ENCODE measurements at regions not wholly inside any gene's neighbourhood (a gene's known extent, or its start where the extent isn't known, plus 50 kb on each side); places are given as distances from the start of the nearest gene placed in this dataset.
"Not testable (repeated sequence)": the region's sequence is repeated elsewhere in the genome, so short reads cannot be mapped to it uniquely, and the experiment has no call there.

DNA sequence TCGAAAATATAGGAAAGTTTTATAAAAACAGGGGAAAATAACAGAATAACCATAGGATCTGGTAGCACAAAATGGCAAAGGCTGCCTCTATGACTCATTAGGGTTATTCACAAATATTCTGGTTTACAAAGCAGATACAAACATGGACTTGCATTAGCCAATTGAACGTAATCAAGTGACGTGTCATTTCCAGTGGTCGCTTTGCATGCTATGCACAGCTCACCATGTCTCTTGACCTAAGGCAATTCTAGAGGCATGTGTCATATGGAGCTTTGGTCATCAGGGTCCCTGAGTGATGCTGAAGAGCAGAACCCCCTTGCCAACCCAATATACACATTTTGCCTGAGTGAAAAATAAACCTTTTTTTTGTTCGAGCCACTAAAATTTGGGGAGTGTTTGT lies 158.8 kb downstream of the TMEM161B start:
- Mint-ChIP-seq H3K27ac (no peak overlapping the region), H3K4me3 (no peak overlapping the region), H3K27me3 (peaks cover 2% of the 10 kb centered on the region), H3K36me3 (ENCODE audit: low read depth) (no peaks in the 10 kb centered on the region), H3K4me1 (ENCODE audit: low read depth) (no peaks in the 10 kb centered on the region), H3K9me3 (no peaks in the 10 kb centered on the region)

DNA sequence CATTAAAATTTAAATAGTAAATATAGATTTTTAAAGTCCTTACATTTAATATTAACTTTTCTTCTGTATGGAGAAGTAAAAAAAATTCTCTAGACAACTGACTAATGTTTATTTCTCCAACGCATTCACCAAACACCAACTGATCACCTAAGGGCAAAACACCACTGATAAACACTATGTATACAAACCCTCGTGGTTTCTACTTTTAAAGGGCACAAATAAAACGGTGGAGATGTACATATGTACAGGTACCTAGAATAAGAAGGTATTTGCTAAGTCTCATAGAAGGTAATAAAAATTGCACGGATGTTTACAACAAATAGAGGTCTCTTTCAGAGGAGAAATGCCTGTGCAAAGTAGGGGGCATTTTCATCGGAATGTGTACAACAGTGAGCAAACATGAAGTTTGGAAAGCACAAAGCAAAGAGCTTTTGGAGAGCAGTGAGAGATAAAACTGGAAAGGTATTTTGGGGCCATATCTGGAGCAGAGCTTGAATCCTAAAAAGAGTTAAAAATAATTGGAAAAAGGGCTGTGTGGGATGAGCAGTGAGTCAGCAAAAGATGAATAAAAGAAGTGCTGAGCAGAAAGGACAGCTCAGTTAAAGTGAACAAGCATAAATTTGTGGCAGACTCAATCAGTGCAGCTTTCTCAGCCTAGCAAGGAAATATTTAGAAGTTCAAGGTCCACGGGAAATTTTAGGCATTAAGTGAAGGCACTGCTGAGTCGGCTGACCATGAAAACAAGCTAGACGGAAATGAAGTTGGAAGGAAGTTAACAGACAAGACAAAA lies 160.0 kb downstream of the TMEM161B start:
- Mint-ChIP-seq H3K9me3 (no peaks in the 10 kb centered on the region), H3K36me3 (ENCODE audit: low read depth) (no peaks in the 10 kb centered on the region), H3K4me1 (ENCODE audit: low read depth) (no peaks in the 10 kb centered on the region), H3K27ac (no peak overlapping the region), H3K4me3 (no peak overlapping the region), H3K27me3 (peaks cover 6% of the 10 kb centered on the region)

DNA sequence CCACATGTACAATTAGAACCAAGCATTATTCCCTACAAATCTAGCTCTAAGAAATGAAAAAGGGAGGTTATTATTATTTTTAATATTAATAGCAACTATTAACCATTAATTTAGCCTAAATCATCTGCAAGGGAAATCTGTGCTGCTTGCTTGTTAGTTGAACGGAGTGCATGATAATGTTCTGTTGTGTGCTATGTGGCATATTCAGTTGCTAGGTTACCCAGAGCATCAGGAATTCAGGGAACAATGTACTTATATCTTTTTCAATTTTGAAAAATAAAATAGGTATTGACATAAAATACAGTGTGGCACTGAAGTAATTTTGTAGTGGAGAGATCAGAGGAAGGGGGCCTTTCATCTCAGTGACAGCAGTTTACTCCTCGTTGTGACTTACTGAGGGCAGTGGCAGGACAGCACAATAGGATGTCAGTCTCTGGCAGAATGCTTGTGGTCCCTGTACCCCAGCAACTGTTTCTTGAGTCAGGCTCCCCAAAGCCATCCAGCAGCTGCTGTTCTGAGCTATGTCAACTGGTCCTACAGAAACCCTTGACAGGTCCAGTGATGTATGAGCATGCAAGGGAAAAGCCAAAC lies 173.6 kb downstream of the TMEM161B start:
- Mint-ChIP-seq H3K27me3 (no peaks in the 10 kb centered on the region), H3K9me3 (no peaks in the 10 kb centered on the region), H3K27ac (no peak overlapping the region), H3K4me3 (no peak overlapping the region), H3K36me3 (ENCODE audit: low read depth) (no peaks in the 10 kb centered on the region), H3K4me1 (ENCODE audit: low read depth) (no peaks in the 10 kb centered on the region)

DNA sequence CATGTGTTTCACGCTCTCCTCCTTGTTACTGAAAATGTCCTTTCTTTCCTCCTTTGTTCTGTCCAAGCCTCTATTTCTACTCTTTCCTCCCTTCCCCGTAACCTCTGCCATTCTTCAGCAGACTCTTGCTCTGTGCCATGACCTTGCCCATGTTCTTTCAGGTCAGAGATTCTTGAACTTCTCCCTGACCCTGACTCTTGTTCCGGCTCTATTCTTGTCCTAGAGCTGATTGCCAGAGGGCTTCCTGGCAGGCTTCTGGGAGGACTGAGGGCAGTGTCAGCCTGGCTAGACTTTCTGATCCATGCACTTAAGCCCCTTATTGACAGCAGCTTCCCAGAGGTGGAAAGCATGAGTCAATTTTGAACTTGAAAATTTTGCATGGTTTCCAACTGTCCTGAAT lies 174.2 kb downstream of the TMEM161B start:
- no peak overlapping the region for H3K4me3 Mint-ChIP-seq
- no peaks in the 10 kb centered on the region for H3K36me3 Mint-ChIP-seq (ENCODE audit: low read depth)
- no peaks in the 10 kb centered on the region for H3K9me3 Mint-ChIP-seq
- H3K27me3 Mint-ChIP-seq = no peaks in the 10 kb centered on the region
- no peaks in the 10 kb centered on the region for H3K4me1 Mint-ChIP-seq (ENCODE audit: low read depth)
- no peak overlapping the region for H3K27ac Mint-ChIP-seq

DNA sequence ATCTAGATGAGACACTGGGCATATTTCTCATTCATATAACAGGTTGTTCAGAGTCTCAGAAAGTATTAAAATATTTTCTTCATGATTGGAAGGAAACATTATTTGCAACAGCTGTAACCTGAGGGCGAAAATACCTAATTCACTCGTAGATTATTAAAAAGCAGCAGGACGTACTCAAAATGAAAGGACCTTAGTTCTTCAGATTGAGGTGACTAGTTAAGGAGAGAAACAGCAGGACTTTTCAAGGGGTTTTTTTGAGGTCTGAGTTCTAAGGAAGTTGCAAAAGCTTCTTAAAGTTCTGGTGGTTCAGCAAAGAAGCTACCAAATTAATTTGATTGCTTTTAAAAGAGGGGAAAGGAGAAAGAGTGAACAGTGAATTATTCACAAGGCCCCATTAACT lies 174.9 kb downstream of the TMEM161B start:
- Mint-ChIP-seq H3K9me3 (no peaks in the 10 kb centered on the region), H3K27me3 (peaks cover 6% of the 10 kb centered on the region), H3K36me3 (ENCODE audit: low read depth) (no peaks in the 10 kb centered on the region), H3K27ac (no peak overlapping the region), H3K4me1 (ENCODE audit: low read depth) (no peaks in the 10 kb centered on the region), H3K4me3 (no peak overlapping the region)

DNA sequence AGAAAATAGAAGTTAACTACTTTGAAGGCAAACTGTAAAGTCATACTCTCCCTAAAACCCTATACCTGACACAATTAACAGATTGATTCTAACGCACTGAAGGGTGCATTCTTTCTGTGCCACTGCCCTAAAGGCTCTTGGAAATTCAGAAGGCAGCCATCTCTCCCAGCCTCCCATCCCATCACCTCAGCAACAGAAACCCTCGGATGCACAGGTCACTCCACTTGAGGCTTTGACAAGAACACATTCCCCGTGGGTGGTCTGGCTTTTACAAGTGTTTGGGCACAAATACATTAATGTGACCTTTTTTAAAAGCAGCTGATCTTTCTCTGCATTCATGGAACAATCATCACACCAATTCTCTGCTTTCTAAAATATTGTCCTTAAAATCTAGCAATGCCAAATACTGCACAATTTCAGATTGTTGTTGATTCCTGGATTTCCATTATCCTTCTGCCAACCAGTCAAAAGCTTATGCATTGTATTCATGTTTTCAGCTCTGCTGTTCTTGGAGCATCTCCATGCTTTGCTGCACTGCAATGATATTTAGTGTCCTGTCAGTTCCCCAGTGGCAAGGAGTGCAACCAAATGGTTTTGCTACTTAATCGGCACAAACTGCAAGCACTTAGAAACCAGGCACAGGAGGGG lies 175.6 kb downstream of the TMEM161B start:
- Mint-ChIP-seq H3K9me3 (no peaks in the 10 kb centered on the region), H3K4me1 (ENCODE audit: low read depth) (no peaks in the 10 kb centered on the region), H3K27ac (no peak overlapping the region), H3K4me3 (no peak overlapping the region), H3K36me3 (ENCODE audit: low read depth) (no peaks in the 10 kb centered on the region), H3K27me3 (peaks cover 11% of the 10 kb centered on the region)

DNA sequence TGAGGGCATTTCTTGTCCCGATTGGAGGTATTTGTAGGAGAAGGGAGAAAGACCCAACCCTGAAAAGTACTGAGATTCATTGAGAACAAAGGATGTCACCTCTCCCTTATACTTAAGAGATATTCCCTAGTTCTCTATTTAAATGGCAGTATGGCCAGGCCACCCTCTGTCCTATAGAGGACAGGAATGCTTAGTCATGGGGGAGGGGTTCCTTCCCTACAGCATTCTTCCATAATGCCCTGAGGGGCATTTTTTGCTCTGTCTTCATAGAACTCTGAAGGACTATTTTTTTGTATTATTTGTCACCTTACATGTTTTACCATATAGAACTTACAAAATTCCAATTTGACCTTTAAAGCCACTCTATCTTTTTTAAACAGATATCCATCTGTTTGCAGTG lies 176.3 kb downstream of the TMEM161B start:
- H3K27me3 Mint-ChIP-seq = peaks cover 15% of the 10 kb centered on the region
- H3K4me3 Mint-ChIP-seq = no peak overlapping the region
- H3K4me1 Mint-ChIP-seq (ENCODE audit: low read depth) = no peaks in the 10 kb centered on the region
- H3K27ac Mint-ChIP-seq = no peak overlapping the region
- no peaks in the 10 kb centered on the region for H3K36me3 Mint-ChIP-seq (ENCODE audit: low read depth)
- H3K9me3 Mint-ChIP-seq = no peaks in the 10 kb centered on the region

DNA sequence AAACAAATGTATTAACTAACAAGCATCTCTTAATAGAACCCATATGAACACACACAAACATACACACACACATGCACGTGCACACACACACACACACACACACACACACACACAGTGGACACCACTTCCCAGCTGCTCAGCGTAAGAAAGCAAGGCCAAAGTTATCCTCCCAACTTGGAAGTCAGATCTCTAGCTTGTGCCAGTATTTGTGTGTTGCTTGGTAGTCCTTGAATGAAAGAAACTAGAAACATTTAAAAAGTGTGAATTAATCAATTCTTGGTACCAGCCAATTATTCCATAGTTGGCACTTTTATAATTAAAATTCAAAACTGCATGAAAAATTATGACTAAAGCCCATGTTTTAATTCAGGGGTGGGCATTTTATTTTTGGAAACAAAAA lies 178.1 kb downstream of the TMEM161B start:
- Mint-ChIP-seq H3K4me3 (no peak overlapping the region), H3K36me3 (ENCODE audit: low read depth) (no peaks in the 10 kb centered on the region), H3K27me3 (peaks cover 22% of the 10 kb centered on the region), H3K4me1 (ENCODE audit: low read depth) (no peaks in the 10 kb centered on the region), H3K9me3 (no peaks in the 10 kb centered on the region), H3K27ac (no peak overlapping the region)

DNA sequence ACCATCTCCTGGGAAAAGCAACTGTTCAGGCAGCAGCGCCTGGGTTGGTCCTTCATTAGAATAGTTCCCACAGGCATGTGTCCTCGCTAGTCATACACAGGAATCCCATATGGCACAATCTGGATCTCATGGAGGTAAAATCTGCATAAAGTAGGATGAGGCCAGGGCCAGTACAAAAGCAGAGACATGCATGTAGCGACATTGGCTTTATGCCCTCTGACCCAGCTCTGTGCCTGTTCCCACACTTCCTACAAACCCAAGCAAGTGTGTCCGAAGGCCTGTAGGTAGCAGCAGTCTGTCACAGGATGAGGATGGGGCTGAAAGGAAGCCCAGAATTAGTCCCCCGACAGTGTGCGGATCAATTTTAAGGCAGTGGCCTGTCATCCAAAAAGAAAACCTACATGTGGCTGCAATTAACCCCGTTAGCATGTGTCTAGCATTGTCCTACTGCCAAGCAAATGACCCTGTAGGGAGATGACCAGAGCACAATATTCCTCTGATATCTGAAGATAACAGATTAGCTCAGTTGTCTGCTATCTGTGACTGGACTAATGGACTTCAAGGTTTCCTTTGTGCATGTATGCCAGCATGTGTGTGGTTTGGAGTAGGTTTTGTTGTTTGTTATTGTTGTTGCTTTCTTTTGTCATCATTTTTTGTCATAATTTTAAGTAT lies 178.8 kb downstream of the TMEM161B start:
- Mint-ChIP-seq H3K27me3 (peaks cover 22% of the 10 kb centered on the region), H3K36me3 (ENCODE audit: low read depth) (no peaks in the 10 kb centered on the region), H3K4me1 (ENCODE audit: low read depth) (no peaks in the 10 kb centered on the region), H3K4me3 (no peak overlapping the region), H3K27ac (no peak overlapping the region), H3K9me3 (no peaks in the 10 kb centered on the region)

DNA sequence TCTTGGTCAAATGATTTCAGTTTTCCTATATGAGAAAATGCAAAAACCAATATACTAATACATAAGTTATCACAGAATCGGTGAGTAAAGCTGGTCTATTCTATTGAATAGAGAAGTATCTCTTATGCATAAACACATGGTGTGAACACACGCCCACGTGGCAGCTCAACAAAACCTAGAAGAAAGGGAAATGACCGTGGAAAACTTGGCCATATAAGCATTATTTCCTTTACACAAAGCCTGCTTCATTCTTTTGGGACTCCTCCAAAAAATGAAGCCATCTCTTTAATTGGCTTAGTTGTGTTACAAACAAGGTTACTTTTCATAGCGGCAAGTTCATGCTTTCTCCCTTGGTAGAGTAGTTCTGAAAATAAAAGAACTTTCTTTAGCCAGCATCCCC lies 183.2 kb downstream of the TMEM161B start:
- peaks cover 28% of the 10 kb centered on the region for H3K27me3 Mint-ChIP-seq
- no peak overlapping the region for H3K4me3 Mint-ChIP-seq
- H3K9me3 Mint-ChIP-seq = no peaks in the 10 kb centered on the region
- no peaks in the 10 kb centered on the region for H3K4me1 Mint-ChIP-seq (ENCODE audit: low read depth)
- no peaks in the 10 kb centered on the region for H3K36me3 Mint-ChIP-seq (ENCODE audit: low read depth)
- H3K27ac Mint-ChIP-seq = no peak overlapping the region

DNA sequence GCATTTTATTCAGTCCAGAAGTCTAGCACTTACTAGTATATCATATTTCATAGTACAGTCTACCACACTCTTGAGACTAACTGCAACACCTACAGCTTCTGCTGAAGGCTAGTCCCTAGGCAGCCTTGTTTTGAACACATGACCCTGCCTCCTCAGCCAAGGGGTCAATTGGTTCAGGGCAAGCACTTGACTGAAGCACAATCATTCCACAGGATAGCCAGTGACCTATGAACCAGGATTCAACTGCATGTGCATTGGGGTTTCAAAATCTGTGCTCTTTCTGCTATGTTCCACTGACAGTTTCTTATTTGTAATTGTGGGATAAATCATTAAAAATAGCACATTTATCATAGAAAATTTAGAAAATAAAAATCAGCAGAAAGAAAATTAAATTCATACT lies 186.8 kb downstream of the TMEM161B start:
- H3K27ac Mint-ChIP-seq = no peak overlapping the region
- no peaks in the 10 kb centered on the region for H3K36me3 Mint-ChIP-seq (ENCODE audit: low read depth)
- no peak overlapping the region for H3K4me3 Mint-ChIP-seq
- peaks cover 13% of the 10 kb centered on the region for H3K27me3 Mint-ChIP-seq
- H3K4me1 Mint-ChIP-seq (ENCODE audit: low read depth) = no peaks in the 10 kb centered on the region
- H3K9me3 Mint-ChIP-seq = peaks cover 10% of the 10 kb centered on the region

DNA sequence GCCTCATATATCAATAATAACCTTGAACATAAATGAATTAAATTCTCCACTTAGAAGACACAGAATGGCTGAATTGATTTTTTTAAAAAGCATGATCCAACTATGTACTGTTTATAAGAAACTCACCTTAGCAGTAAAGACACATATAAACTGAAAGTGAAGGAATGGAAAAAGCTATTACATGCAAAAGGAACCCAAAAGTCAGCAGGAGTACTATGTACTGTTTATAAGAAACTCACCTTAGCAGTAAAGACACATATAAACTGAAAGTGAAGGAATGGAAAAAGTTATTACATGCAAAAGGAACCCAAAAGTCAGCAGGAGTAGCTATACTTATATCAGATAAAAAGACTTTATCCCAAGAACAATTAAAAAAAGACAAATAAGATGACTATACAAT lies 204.8 kb downstream of the TMEM161B start:
- H3K27me3 Mint-ChIP-seq = no peaks in the 10 kb centered on the region
- no peaks in the 10 kb centered on the region for H3K4me1 Mint-ChIP-seq (ENCODE audit: low read depth)
- no peak overlapping the region for H3K4me3 Mint-ChIP-seq
- peaks cover 10% of the 10 kb centered on the region for H3K9me3 Mint-ChIP-seq
- no peak overlapping the region for H3K27ac Mint-ChIP-seq
- H3K36me3 Mint-ChIP-seq (ENCODE audit: low read depth) = no peaks in the 10 kb centered on the region

DNA sequence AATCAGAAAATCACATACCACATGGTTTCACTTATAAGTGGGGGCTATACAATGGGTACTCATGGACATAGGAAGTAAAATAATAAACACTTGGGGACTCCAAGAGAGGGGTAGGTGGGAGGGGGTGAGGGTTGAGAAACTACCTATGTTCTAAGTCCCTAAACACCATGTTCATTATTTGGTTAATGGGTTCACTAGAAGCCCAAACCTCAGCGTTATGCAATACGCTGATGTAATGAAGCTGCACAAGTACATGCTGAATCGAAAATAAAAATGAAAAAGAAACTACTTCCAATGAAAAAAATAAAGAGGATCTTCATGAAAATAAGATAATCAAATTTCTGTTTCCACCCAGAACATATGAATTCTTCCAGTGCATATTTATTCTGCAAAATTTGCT lies 208.5 kb downstream of the TMEM161B start:
- H3K27ac Mint-ChIP-seq = no peak overlapping the region
- no peak overlapping the region for H3K4me3 Mint-ChIP-seq
- H3K4me1 Mint-ChIP-seq (ENCODE audit: low read depth) = no peaks in the 10 kb centered on the region
- peaks cover 10% of the 10 kb centered on the region for H3K9me3 Mint-ChIP-seq
- no peaks in the 10 kb centered on the region for H3K36me3 Mint-ChIP-seq (ENCODE audit: low read depth)
- no peaks in the 10 kb centered on the region for H3K27me3 Mint-ChIP-seq

DNA sequence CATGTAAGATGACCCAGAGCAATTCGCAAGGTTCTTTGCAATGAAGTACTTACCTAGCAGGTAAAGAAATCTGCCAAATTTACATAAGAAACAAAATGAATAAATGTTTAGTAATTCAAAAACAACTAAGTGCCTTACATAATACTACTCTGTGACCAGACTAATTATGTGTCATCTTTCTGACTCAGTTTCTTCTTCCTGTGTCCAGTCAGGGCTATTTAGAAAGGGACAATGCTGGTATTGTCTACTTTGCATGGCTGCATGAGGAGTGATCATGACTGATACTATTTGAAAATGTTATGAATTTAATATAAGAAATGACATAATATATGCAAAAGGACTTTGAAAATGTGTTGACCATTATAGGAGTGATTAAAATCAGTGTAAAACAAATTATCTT lies 210.0 kb downstream of the TMEM161B start:
- Mint-ChIP-seq H3K27ac (no peak overlapping the region), H3K9me3 (peaks cover 10% of the 10 kb centered on the region), H3K4me3 (no peak overlapping the region), H3K27me3 (no peaks in the 10 kb centered on the region), H3K36me3 (ENCODE audit: low read depth) (no peaks in the 10 kb centered on the region), H3K4me1 (ENCODE audit: low read depth) (no peaks in the 10 kb centered on the region)

DNA sequence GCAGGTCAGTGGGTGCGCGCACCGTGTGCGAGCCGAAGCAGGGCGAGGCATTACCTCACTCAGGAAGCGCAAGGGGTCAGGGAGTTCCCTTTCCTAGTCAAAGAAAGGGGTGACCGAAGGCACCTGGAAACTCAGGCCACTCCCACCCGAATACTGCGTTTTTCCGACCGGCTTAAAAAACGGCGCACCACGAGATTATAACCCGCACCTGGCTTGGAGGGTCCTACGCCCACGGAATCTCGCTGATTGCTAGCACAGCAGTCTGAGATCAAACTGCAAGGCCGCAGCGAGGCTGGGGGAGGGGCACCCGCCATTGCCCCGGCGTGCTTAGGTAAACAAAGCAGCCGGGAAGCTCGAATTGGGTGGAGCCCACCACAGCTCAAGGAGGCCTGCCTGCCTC lies 216.2 kb downstream of the TMEM161B start:
- H3K4me1 Mint-ChIP-seq (ENCODE audit: low read depth); H3K27ac Mint-ChIP-seq; H3K27me3 Mint-ChIP-seq; H3K4me3 Mint-ChIP-seq; H3K36me3 Mint-ChIP-seq (ENCODE audit: low read depth); H3K9me3 Mint-ChIP-seq: not testable (repeated sequence)

All from stimulated activated naive CD8-positive, alpha-beta T cell treated with anti-CD3 and anti-CD28 coated beads, Interleukin-15, Interleukin-2, amounts not matched to agents 100 ng/mL and 50 ng/mL, for 24 hours (primary cell).